ENCODE measurements at regions not wholly inside any gene's neighbourhood (a gene's known extent, or its start where the extent isn't known, plus 50 kb on each side); places are given as distances from the start of the nearest gene placed in this dataset.
"Not testable (repeated sequence)": the region's sequence is repeated elsewhere in the genome, so short reads cannot be mapped to it uniquely, and the experiment has no call there.

GRCh38 chr10:25076506-25077177 is 60.2 kb downstream of the THNSL1 start:
- DNase-seq = no peak

GRCh38 chr10:25078658-25079431 is 62.4 kb downstream of the THNSL1 start:
- DNase-seq = no peak

- DNase-seq = peak; percentile 43
These were observed 64.6 kb downstream of the THNSL1 start for GRCh38 chr10:25080880-25081581.

GRCh38 chr10:25082276-25083204 is 66.1 kb downstream of the THNSL1 start:
- DNase-seq = no peak

GRCh38 chr10:25083546-25084111 is 67.2 kb downstream of the THNSL1 start:
- no peak for DNase-seq

GRCh38 chr10:25084447-25084846 is 68.0 kb downstream of the THNSL1 start:
- no peak for DNase-seq

GRCh38 chr10:25094590-25094989 is 78.2 kb downstream of the THNSL1 start:
- no peak for DNase-seq

- no peak for DNase-seq
These were observed 77.0 kb upstream of the GPR158 start for GRCh38 chr10:25097669-25098411.

- DNase-seq = no peak
These were observed 74.7 kb upstream of the GPR158 start for GRCh38 chr10:25100141-25100540.

GRCh38 chr10:25101461-25102146 is 73.2 kb upstream of the GPR158 start:
- DNase-seq = no peak

GRCh38 chr10:25102147-25102822 is 72.5 kb upstream of the GPR158 start:
- DNase-seq = no peak

- no peak for DNase-seq
These were observed 71.1 kb upstream of the GPR158 start for GRCh38 chr10:25103703-25104102.

- no peak for DNase-seq
These were observed 70.4 kb upstream of the GPR158 start for GRCh38 chr10:25104441-25104840.

- no peak for DNase-seq
These were observed 69.5 kb upstream of the GPR158 start for GRCh38 chr10:25105262-25105661.

- DNase-seq = no peak
These were observed 69.0 kb upstream of the GPR158 start for GRCh38 chr10:25105743-25106260.

GRCh38 chr10:25107756-25108155 is 67.0 kb upstream of the GPR158 start:
- no peak for DNase-seq

GRCh38 chr10:25109896-25110295 is 64.9 kb upstream of the GPR158 start:
- not testable (repeated sequence) for DNase-seq

- DNase-seq = no peak
These were observed 62.8 kb upstream of the GPR158 start for GRCh38 chr10:25112016-25112415.

GRCh38 chr10:25113191-25114035 is 61.4 kb upstream of the GPR158 start:
- peak; percentile 26 for DNase-seq

Data from NCI-H2081 treated with DMSO at 0.1 percent for 48 hours (cell line).